Sigmoid colon (tissue), 6 donors: ENCODE measurements at regions not wholly inside any gene's neighbourhood (a gene's known extent, or its start where the extent isn't known, plus 50 kb on each side); places are given as distances from the start of the nearest gene placed in this dataset.

Experiments
- DNase-seq: peaks from one replicate; pipeline ENCODE4 v3.0.0-alpha.2; 2019
- H3K27ac ChIP-seq, 4 donors: fragments of 200-600 bp; sonication (generic); one replicate each; pipeline ENCODE4 v1.5.1; 2016 to 2019; ENCODE audit warnings: mild to moderate bottlenecking in 1 of 4
- H3K27me3 ChIP-seq, 3 donors: fragments of 200-600 bp; sonication (generic); one replicate each; pipeline ENCODE4 v1.5.1; 2019; ENCODE audit warnings: mild to moderate bottlenecking in 1 of 3
- H3K36me3 ChIP-seq, 4 donors: fragments of 200-600 bp; sonication (generic); one replicate each; pipeline ENCODE4 v1.5.1; 2016 to 2019
- H3K4me1 ChIP-seq, 4 donors: fragments of 200-600 bp; sonication (generic); one replicate each; pipeline ENCODE4 v1.5.1; 2017 to 2019
- H3K4me3 ChIP-seq, 4 donors: fragments of 200-600 bp; sonication (generic); one replicate each; pipeline ENCODE4 v1.5.1; 2017 to 2019; ENCODE audit warnings: mild to moderate bottlenecking in 2 of 4, moderate library complexity in 1 of 4
- H3K9me3 ChIP-seq, 4 donors: fragments of 200-600 bp in 3 of 4; sonication (generic) in 3 of 4; one replicate each; pipeline versions ENCODE4 v1.5.1 to v1.6.1; 2013 to 2019
- CTCF ChIP-seq, 4 experiments: fragments of 450-650 bp in 3 of 4; fragments of 200-600 bp in 1 of 4; IDR thresholded peaks; one replicate each; pipeline ENCODE4 v1.5.1; 2016 to 2019; ENCODE audit warnings: antibody characterized with exemption in 4 of 4, mild to moderate bottlenecking in 3 of 4, moderate library complexity in 2 of 4
- EP300 ChIP-seq, 4 donors: sonication (generic); formaldehyde crosslinking; IDR thresholded peaks; one replicate each; pipeline ENCODE4 v1.6.1; 2017; ENCODE audit warnings: antibody characterized with exemption in 4 of 4
- POLR2A ChIP-seq, 2 donors: fragments of 450-650 bp; IDR thresholded peaks; one replicate each; pipeline ENCODE4 v1.6.1; 2016; ENCODE audit warnings: antibody characterized with exemption in 2 of 2, mild to moderate bottlenecking in 2 of 2, moderate library complexity in 2 of 2
- POLR2AphosphoS5 ChIP-seq, 4 donors: sonication (generic); formaldehyde crosslinking; IDR thresholded peaks; one replicate each; pipeline ENCODE4 v1.6.1; 2017; ENCODE audit warnings: antibody characterized with exemption in 4 of 4
- WGBS, 2 donors: extraction: QIAGEN DNeasy Blood & Tissue Kit; methylation state at CpG; one replicate each; pipeline ENCODE4 v1.1.7; 2013; 5-methylcytosine and 5-hydroxymethylcytosine counted together
- intact Hi-C: fragments of 100-400 bp; cut with DNase I; formaldehyde crosslinking; loops from one replicate; pipeline ENCODE4 v1.15.1; 2023
- donor health status: healthy with polysubstance abuse.
- donor health status: healthy.

- intact Hi-C loops: no loop called here
- Histone ChIP-seq H3K36me3 (no peaks in the 10 kb centered on the region), H3K27me3 (no peaks in the 10 kb centered on the region), H3K4me1 (no peaks in the 10 kb centered on the region), H3K4me3 (no peak overlapping the region), H3K27ac (no peak overlapping the region), H3K9me3 (no peaks in the 10 kb centered on the region)
- TF ChIP-seq CTCF (IDR thresholded peaks at IDR 0.05): no peak
- no peak for TF ChIP-seq POLR2A (IDR thresholded peaks at IDR 0.05)
- TF ChIP-seq EP300 (IDR thresholded peaks at IDR 0.05): no peak
- TF ChIP-seq POLR2AphosphoS5 (IDR thresholded peaks at IDR 0.05): no peak
- 49 to 79% methylated on average over 2 of the region's 2 CpGs for WGBS, 2 donors
- DNase-seq: no peak
Observed at GRCh38 chr9:1909322-1909721, 105.8 kb upstream of the SMARCA2 start.

- H3K9me3 ChIP-seq: no peaks in the 10 kb centered on the region
- no peak for TF ChIP-seq POLR2AphosphoS5 (IDR thresholded peaks at IDR 0.05)
- TF ChIP-seq EP300 (IDR thresholded peaks at IDR 0.05): no peak
- no peak for TF ChIP-seq CTCF (IDR thresholded peaks at IDR 0.05)
- no peak for TF ChIP-seq POLR2A (IDR thresholded peaks at IDR 0.05)
- H3K4me1 ChIP-seq: no peaks in the 10 kb centered on the region
- 35 to 78% methylated on average over 2 of the region's 2 CpGs for WGBS, 2 donors
- intact Hi-C loops: no loop called here
- no peak overlapping the region for H3K27ac ChIP-seq
- no peak for DNase-seq
- no peak overlapping the region for H3K4me3 ChIP-seq
- H3K36me3 ChIP-seq: no peaks in the 10 kb centered on the region
- H3K27me3 ChIP-seq: no peaks in the 10 kb centered on the region
Observed at GRCh38 chr9:1910269-1910811, 104.8 kb upstream of the SMARCA2 start.

- no peaks in the 10 kb centered on the region for H3K9me3 ChIP-seq
- H3K36me3 ChIP-seq: no peaks in the 10 kb centered on the region
- no peak overlapping the region for H3K4me3 ChIP-seq
- intact Hi-C loops: no loop called here
- no peak overlapping the region for H3K27ac ChIP-seq
- TF ChIP-seq EP300 (IDR thresholded peaks at IDR 0.05) (no peak), POLR2AphosphoS5 (IDR thresholded peaks at IDR 0.05) (no peak), POLR2A (IDR thresholded peaks at IDR 0.05) (no peak), CTCF (IDR thresholded peaks at IDR 0.05) (no peak)
- no peak for DNase-seq
- 84 to 89% methylated on average over 6 of the region's 6 CpGs for WGBS, 2 donors
- peaks cover 0 to 10% (median 0%) of the 10 kb centered on the region in 3 donors for H3K27me3 ChIP-seq
- H3K4me1 ChIP-seq: no peaks in the 10 kb centered on the region
Observed at GRCh38 chr9:1913631-1914330, 101.4 kb upstream of the SMARCA2 start.

GRCh38 chr9:1916095-1916494 is 99.1 kb upstream of the SMARCA2 start:
- Histone ChIP-seq H3K4me3 (no peak overlapping the region), H3K9me3 (no peaks in the 10 kb centered on the region), H3K27ac (no peak overlapping the region), H3K36me3 (no peaks in the 10 kb centered on the region), H3K27me3 (peaks cover 0 to 10% (median 0%) of the 10 kb centered on the region in 3 donors), H3K4me1 (no peaks in the 10 kb centered on the region)
- WGBS, 2 donors: 84 to 93% methylated on average over 6 of the region's 6 CpGs
- DNase-seq: no peak
- TF ChIP-seq CTCF (IDR thresholded peaks at IDR 0.05) (no peak), POLR2AphosphoS5 (IDR thresholded peaks at IDR 0.05) (no peak), EP300 (IDR thresholded peaks at IDR 0.05) (no peak), POLR2A (IDR thresholded peaks at IDR 0.05) (no peak)
- intact Hi-C loops: no loop called here
